ENCODE measurements at regions not wholly inside any gene's neighbourhood (a gene's known extent, or its start where the extent isn't known, plus 50 kb on each side); places are given as distances from the start of the nearest gene placed in this dataset.

DNA sequence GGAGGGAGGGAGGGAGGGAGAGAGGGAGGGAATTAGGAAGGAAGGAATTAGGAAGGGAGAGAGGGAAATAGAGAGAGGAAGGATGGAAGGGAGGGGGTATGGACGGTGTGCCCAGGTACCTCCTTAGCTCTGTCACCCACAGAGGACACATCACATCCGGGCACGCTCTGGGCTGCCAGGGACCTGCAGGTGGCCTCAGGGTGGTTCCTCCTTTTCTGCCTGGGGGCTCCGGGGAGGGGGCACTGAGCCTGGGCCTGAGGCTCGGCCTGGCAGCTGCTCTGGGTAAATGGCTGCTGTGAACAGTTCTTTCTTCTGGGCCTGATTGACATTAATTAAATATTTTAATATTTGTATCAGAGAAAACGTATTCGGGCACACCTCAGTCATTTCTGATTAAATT lies 733.5 kb downstream of the BRD1 start:
- TF ChIP-seq CTCF (conservative IDR thresholded peaks at IDR 0.05; ENCODE audit: low read length) (no peak), EZH2phosphoT487 (IDR thresholded peaks at IDR 0.05; ENCODE audit: borderline replicate concordance) (no peak)
